ENCODE measurements at regions not wholly inside any gene's neighbourhood (a gene's known extent, or its start where the extent isn't known, plus 50 kb on each side); places are given as distances from the start of the nearest gene placed in this dataset.
"Not testable (repeated sequence)": the region's sequence is repeated elsewhere in the genome, so short reads cannot be mapped to it uniquely, and the experiment has no call there.

GRCh38 chr11:129503646-129504045 is 128.0 kb downstream of the BARX2 start:
- no peak for DNase-seq

GRCh38 chr11:129505266-129505665 is 129.6 kb downstream of the BARX2 start:
- DNase-seq, result no peak

DNA sequence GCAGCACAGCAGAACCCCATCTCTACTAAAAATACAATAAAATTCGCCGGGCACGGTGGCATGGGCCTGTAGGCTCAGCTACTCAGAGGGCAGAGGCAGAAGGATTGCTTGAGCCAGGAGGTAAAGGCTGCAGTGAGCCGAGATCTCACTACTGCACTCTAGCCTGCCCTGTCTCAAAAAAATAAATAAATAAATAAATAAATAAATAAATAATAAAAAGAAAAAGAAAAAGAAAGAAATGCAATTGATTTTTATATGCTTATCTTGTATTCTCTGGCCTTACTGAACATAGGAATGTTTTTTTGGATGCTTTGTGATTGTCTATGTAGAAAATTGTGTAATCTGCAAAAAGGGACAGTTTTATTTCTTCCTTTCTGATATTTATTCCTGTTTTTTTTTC is 132.5 kb downstream of the BARX2 start:
- DNase-seq, result no peak

DNA sequence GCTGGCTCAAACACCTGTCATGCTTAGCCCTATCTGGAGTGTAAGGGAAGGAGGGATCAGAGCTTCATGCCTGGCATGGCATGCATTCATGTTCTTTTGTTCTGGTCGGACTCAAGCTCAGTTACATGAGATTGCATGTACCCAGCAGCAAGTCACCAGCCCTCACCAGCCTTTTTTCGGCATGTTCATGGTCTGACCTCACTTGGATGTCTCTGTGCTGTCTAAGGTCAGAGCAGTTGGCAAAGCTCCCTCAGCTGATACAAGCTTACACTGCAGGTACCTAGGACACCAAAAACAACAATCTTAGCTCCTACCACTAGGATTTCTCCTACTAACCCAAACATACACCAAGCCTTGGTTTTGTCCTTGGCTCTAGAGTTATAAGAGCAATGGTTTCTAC is 152.6 kb downstream of the BARX2 start:
- DNase-seq, result no peak

DNA sequence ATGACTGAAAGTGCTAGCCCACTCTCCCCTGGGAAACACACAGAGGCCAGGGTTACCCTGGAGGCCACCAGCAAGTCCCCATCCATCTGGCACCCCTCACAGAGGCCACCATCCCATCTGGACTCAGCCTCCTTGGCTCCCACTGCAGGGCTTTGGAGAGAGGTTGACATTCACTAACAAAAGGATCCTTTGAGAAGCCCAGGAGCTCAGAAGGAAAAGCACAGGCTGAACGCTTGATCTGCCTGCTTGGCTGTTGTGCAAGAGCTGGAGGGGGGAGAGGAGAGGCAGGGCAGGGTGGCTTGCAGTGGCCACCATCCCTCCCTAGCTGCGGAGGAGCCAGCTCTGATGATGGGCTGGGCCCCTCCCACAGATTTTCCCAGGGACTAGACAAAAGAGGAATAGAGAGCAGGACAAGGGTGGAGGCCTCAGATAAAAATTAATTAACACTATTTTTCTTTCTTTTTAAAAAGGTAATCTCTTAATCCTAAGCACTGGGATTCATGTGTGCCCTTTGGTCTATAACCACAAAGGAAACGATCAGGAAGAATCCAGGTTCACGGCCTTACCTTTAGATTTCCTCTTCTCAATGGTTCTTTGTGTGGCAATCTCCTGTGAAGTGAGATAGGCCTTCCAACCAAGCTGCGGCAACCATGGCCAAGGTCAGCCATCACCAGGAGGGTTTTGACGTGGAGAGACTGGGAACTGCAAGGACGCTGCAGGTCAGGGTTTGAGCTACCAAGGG is 154.7 kb downstream of the BARX2 start:
- DNase-seq, result no peak

GRCh38 chr11:129533395-129533794 is 157.7 kb downstream of the BARX2 start:
- DNase-seq, result no peak

- DNase-seq, result no peak
Measured at GRCh38 chr11:129536338-129536737, 160.7 kb downstream of the BARX2 start.

DNA sequence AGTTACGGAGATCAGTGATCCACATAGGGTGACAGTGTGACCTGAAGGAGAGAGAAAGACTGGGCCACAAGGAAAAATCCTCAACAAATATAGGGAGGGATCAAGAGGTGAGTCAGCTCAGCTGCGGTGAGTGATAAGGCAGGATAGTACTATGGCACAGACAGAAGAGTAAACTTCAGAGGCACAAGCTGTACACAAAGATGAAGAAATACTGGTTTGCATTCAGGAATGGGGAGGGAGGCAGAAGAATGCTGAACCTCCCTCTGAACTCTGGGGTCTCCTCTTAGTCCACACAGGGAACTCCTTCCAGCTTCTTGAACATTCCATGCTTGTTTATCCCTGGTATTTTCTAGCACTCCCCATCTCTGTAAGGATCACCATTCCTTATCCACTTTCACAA is 162.7 kb downstream of the BARX2 start:
- DNase-seq, result no peak

DNA sequence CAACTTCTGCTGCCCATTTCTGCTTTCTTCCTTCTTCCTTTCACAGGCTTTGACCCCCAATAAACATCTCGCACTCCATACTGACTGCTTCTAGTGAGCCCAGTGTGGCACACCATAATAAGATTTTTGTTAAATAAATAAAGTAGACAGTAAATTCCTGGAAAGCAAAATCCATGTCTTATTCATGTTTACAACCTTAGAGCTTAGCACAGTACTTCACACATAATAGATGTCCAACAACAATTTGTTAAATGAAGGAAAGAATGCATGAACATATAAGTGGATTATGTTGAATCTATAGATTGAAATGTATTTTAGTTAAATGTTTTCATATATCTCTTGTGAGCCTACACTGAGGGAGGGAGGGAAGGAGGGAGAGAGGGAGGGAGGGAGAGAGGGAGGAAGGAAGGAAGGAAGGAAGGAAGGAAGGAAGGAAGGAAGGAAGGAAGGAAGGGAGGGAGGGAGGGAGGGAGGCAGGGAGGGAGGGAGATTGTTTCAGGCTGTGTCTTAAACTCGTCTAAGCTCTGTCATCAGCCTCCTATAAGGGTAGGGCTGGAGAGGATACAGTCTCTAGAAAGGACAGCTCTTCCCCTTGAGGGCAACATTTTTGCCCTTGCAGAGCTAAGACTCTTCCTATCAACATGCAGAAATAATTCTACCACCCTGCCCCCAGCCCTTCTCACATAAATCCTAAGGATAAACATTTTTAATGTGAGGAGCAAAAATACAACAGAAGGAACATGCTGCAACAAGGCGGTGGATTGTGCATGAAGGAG is 168.1 kb downstream of the BARX2 start:
- no peak for DNase-seq

GRCh38 chr11:129544691-129545090 is 169.0 kb downstream of the BARX2 start:
- no peak for DNase-seq

DNA sequence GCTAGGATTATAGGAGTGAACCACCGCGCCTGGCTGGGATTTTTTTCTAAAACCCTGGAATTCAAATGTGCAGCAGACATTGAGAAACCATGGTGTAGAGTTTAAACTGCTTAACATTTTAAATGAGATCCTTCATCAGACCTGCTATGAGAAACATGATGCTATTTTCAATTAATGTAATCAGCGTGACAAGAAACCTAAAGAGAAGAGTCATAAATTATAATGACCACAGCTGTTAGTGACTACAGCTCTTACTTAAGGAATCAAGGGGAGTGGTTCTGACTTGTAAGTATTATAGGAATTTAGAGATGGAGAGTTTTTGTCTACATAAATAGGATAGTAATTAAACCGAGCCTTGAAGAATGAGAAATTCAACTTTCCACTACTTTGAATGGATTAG is 170.6 kb downstream of the BARX2 start:
- no peak for DNase-seq

DNA sequence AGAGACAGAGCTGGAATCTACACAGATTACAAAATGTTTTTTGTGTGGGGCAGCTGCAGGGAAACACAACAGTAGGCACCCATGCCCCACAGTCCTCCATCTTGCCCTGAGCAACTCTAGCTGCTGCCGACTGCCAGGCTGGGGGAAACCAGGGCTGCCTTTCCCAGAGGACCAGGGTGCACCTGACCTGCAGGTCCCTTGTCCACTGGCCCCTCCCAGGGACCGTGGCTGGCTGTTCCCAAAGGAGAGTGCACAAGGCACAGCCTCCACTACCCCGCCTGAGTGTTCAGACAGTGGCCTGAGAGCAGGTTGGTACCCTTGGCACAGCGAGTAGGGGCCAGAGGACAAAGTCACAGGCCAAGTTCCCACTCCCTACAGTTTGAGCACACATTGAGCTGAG is 181.8 kb downstream of the BARX2 start:
- no peak for DNase-seq

DNA sequence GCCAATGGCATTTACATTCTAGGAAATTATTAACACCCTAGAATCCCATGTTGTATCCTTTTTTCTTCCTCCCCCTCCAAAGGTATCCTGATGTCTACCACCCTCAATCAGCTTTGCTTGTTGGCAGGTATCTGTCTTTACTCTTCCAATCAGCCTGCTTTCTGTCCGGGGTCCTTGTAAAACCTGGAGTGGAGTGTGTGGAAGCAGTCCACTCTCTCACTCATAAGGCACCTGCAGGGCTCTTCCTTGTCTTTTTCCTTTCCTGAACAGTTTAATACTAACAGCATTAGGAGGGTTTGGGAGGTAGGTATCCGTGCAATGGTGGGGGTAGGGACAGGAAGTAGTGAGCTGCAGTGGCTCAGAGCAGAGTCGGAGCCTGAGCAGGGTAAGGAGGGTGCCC is 193.4 kb downstream of the BARX2 start:
- no peak for DNase-seq

- not testable (repeated sequence) for DNase-seq
Measured at GRCh38 chr11:129572667-129573066, 197.0 kb downstream of the BARX2 start.

- DNase-seq, result no peak
Measured at GRCh38 chr11:129573161-129573560, 197.5 kb downstream of the BARX2 start.

GRCh38 chr11:129574431-129574830 is 198.8 kb downstream of the BARX2 start:
- DNase-seq, result no peak

DNA sequence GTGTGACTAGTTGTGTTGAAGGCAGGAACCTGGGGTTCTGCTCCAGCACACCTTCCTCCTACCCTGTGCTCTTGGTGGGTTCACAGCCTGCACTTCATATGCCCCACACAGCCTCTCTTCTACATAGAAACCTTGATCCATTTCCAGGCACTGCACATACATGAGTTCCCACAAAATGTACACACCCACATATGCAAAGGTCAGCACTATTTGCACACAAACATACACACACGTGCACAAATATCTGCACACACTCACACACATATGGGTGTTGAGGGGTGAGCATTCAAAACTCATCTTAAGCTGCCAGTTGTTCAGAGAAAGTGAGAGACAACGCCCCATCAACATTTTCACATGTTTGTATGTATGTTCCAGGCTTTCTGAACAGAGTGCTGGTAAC is 201.0 kb downstream of the BARX2 start:
- no peak for DNase-seq

DNA sequence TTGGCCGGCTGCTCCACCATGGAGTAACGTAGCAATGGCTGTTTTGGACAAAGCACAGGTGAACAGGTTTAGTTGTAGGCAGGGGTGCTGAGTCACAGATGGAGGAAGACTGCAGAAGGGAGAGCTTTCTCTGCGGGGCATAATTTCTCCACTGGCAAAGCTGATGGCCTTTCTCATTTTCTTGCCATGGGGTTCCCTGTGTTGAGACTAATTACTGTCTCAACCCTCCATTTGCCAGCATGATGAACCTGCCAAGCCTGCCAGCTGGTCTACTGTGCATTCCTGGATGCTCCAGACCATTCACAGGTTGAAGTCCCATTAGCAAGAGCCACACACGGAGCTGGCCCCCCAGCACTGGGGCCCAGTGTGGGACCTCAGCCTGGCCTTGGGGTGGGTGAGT is 202.4 kb downstream of the BARX2 start:
- DNase-seq, result no peak

- DNase-seq, result no peak
Measured at GRCh38 chr11:129580278-129580677, 204.6 kb downstream of the BARX2 start.

DNA sequence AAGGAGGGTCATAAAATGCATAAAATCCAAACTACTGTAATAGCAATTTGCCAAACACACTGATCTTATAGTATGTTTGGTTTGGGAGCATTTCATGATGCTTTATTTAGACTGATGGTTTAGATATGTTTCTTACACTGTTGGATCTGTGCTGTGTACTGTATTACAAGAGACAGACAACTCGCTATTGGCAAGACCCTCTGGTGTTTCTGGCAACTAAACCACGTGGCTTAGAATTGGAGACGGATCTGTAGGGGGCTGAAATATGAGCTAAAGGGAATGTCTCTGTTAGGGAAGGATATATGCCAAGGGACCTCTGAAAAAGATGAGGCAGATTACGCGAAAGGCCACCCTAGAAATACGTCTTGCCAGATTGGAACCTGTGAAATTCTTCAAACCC is 208.7 kb downstream of the BARX2 start:
- DNase-seq, result no peak

GRCh38 chr11:129589190-129589860 is 213.7 kb downstream of the BARX2 start:
- no peak for DNase-seq

DNA sequence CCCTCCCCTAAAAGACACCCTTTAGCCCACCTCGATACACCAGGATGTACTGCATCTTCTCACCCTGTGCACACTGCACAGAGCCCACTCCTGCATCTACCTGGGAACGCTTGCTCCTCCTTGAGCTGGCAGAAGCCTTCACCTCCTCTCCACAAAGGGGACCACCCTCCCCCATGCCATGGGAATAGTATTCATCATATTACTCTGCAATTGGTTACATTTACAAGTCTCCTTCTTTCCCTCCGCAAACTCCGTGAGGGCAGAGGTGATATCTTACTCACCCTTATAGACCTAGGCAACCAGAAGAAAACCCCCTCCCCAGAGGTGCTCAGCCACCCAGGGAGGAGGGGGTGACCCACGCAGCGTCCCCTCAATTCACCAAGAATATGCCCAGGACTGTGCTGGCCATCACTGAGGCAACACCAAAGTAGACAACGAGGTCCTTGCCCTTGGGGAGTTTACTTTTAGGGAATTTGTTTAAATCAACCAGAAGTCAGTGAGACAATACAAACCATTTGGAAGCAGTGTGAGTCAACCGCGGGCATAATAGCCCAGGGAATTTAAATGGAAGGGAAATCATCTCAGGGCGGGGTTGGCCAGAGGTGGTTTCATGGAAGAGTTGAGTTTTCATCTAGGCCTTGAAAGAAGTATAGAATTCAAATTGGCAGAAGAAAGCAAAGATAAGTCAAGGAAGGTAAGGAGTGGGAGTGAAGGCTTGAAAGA is 214.5 kb downstream of the BARX2 start:
- no peak for DNase-seq

DNA sequence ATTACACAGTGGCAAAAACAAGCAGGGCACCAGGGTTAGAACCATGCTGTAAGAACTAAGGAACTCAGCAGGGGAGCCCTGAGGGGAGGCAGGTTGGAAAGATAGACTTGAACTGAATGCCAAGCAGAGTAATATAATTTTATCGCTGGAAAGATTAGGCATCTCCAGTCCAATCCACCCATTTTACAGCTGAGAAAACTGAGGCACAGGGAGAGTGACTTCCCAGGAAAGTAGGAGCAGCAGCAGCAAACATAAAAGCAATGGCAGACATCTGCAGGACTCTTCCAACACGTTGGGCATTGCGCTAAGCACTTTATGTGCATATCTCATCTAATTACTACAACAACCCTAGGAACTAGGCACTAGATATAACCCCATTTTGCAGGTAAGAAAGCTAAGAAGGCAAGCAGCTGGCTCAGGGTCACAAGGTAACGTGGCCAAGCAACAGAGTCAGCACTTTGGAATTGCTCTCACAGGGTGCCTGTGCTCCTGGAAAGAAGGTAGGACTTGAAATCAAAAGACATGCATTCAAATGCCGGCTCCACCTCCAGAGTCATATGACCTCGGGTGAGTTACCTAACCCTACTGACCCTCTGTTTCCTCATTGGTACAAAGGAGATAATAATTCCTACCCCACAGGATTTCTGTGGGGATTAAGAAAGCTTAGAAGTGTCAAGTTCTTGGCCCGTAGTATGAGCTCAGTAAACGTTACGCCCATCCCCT is 215.3 kb downstream of the BARX2 start:
- DNase-seq, result no peak
